GM23248 (cell line): ENCODE measurements at regions not wholly inside any gene's neighbourhood (a gene's known extent, or its start where the extent isn't known, plus 50 kb on each side); places are given as distances from the start of the nearest gene placed in this dataset.
A peak's percentile ranks its signal among the peaks of the same experiment; 100 is the strongest.

Experiments
- DNase-seq: peaks from one replicate; pipeline ENCODE4 v3.0.0-alpha.2; 2015
- H2AFZ ChIP-seq: fragments of 200-600 bp; sonication (generic); 2 replicates; pipeline ENCODE4 v1.6.1; 2016; ENCODE audit warnings: antibody characterized with exemption
- H3F3A ChIP-seq: fragments of 200-600 bp; sonication (generic); 2 replicates; pipeline ENCODE4 v1.6.1; 2016; ENCODE audit warnings: mild to moderate bottlenecking, antibody characterized with exemption, mixed run types; ENCODE audit not compliant: insufficient read depth
- H3K27ac ChIP-seq: fragments of 200-600 bp; sonication (generic); 2 replicates; pipeline ENCODE4 v1.5.1; 2016; ENCODE audit warnings: mild to moderate bottlenecking
- H3K27me3 ChIP-seq: fragments of 200-600 bp; sonication (generic); replicated peaks from 2 replicates; pipeline ENCODE4 v1.6.1; 2016; ENCODE audit warnings: mild to moderate bottlenecking; ENCODE audit not compliant: insufficient read depth
- H3K36me3 ChIP-seq: fragments of 200-600 bp; sonication (generic); 2 replicates; pipeline ENCODE4 v1.6.1; 2016; ENCODE audit warnings: low read depth, mild to moderate bottlenecking
- H3K4me1 ChIP-seq: fragments of 200-600 bp; sonication (generic); 2 replicates; pipeline ENCODE4 v1.6.1; 2016; ENCODE audit warnings: mild to moderate bottlenecking; ENCODE audit not compliant: insufficient read depth
- H3K4me2 ChIP-seq: fragments of 200-600 bp; sonication (generic); one replicate; pipeline ENCODE4 v1.6.1; 2016; ENCODE audit warnings: mild to moderate bottlenecking; ENCODE audit not compliant: unreplicated experiment
- H3K4me3 ChIP-seq: fragments of 200-600 bp; sonication (generic); 2 replicates; pipeline ENCODE4 v1.5.1; 2016; ENCODE audit warnings: mild to moderate bottlenecking
- H3K79me2 ChIP-seq: fragments of 200-600 bp; sonication (generic); 2 replicates; pipeline ENCODE4 v1.6.1; 2016; ENCODE audit warnings: mild to moderate bottlenecking; ENCODE audit not compliant: insufficient read depth
- H3K9ac ChIP-seq: fragments of 200-600 bp; sonication (generic); 2 replicates; pipeline ENCODE4 v1.6.1; 2016; ENCODE audit warnings: mild to moderate bottlenecking
- H3K9me2 ChIP-seq: fragments of 200-600 bp; sonication (generic); 2 replicates; pipeline ENCODE4 v1.6.1; 2016; ENCODE audit warnings: mixed run types, mild to moderate bottlenecking, moderate library complexity; ENCODE audit not compliant: insufficient read depth
- H3K9me3 ChIP-seq: fragments of 200-600 bp; sonication (generic); one replicate; pipeline ENCODE4 v1.6.1; 2017; ENCODE audit warnings: low read depth
- H4K20me1 ChIP-seq: fragments of 200-600 bp; sonication (generic); 2 replicates; pipeline ENCODE4 v1.6.0; 2016; ENCODE audit not compliant: insufficient read depth
- EZH2 ChIP-seq: fragments of 200-600 bp; sonication (generic); IDR thresholded peaks from 2 replicates; pipeline ENCODE4 v1.6.1; 2018; ENCODE audit warnings: antibody characterized with exemption, mild to moderate bottlenecking; ENCODE audit not compliant: insufficient read depth, poor library complexity, severe bottlenecking
- EZH2phosphoT487 ChIP-seq: fragments of 200-600 bp; sonication (generic); IDR thresholded peaks from 2 replicates; pipeline ENCODE4 v1.6.1; 2018; ENCODE audit warnings: antibody characterized with exemption, moderate library complexity, mild to moderate bottlenecking, low read depth; ENCODE audit not compliant: insufficient read depth
- WGBS, 2 experiments: methylation state at CpG; one replicate each; pipeline ENCODE4 v1.1.6; 2015 to 2017; ENCODE audit warnings: low lambda C conversion rate in 2 of 2, low coverage in 1 of 2; ENCODE audit errors: missing lambda C conversion rate in 2 of 2; 5-methylcytosine and 5-hydroxymethylcytosine counted together
- in situ Hi-C: fragments of 300-500 bp; cut with MboI; formaldehyde crosslinking; loops from 2 replicates; pipeline ENCODE4 v1.15.0; 2020

- no peak overlapping the region for H3K4me3 ChIP-seq
- peaks cover 4% of the 10 kb centered on the region; the same call in 1 of the 2 replicates for H3K36me3 ChIP-seq
- no peak for DNase-seq
- no peak overlapping the region for H3K4me2 ChIP-seq
- H3K27me3 ChIP-seq, result no peaks in the 10 kb centered on the region
- WGBS, 2 experiments, result 76 to 94% methylated on average over 1 of the region's 1 CpG
- no peak for TF ChIP-seq EZH2
- TF ChIP-seq EZH2phosphoT487, result no peak
- H3F3A ChIP-seq, result peaks cover 41% of the 10 kb centered on the region
- H3K9me2 ChIP-seq, result no peaks in the 10 kb centered on the region
- peak overlapping the region; percentile 85 for H3K27ac ChIP-seq
- H2AFZ ChIP-seq, result no peak overlapping the region
- peak overlapping the region; percentile 43; the same call in 1 of the 2 replicates for H3K9ac ChIP-seq
- H3K9me3 ChIP-seq, result peaks cover 17% of the 10 kb centered on the region
- no peaks in the 10 kb centered on the region for H3K79me2 ChIP-seq
- H3K4me1 ChIP-seq, result peaks cover 34% of the 10 kb centered on the region
- in situ Hi-C loops, result no loop called here
- no peaks in the 10 kb centered on the region for H4K20me1 ChIP-seq
These were observed 259.5 kb downstream of the MSRB3 start for GRCh38 chr12:65537978-65538377.

GRCh38 chr12:65539023-65539422 lies 260.5 kb downstream of the MSRB3 start:
- no peak overlapping the region for H2AFZ ChIP-seq

GRCh38 chr12:65540140-65540539 lies 261.7 kb downstream of the MSRB3 start:
- no peaks in the 10 kb centered on the region for H3K9me2 ChIP-seq
- peaks cover 37% of the 10 kb centered on the region for H3F3A ChIP-seq
- H3K4me3 ChIP-seq, result no peak overlapping the region
- no peak overlapping the region for H2AFZ ChIP-seq
- H3K4me2 ChIP-seq, result no peak overlapping the region
- no peaks in the 10 kb centered on the region for H4K20me1 ChIP-seq
- WGBS, 2 experiments, result 96 to 100% methylated on average over 1 of the region's 1 CpG
- no peak for DNase-seq
- in situ Hi-C loops, result no loop called here
- H3K4me1 ChIP-seq, result peaks cover 27% of the 10 kb centered on the region
- H3K9me3 ChIP-seq, result peaks cover 17% of the 10 kb centered on the region
- H3K9ac ChIP-seq, result no peak overlapping the region
- H3K79me2 ChIP-seq, result no peaks in the 10 kb centered on the region
- no peaks in the 10 kb centered on the region for H3K27me3 ChIP-seq
- TF ChIP-seq EZH2, result no peak
- TF ChIP-seq EZH2phosphoT487, result no peak
- H3K27ac ChIP-seq, result no peak overlapping the region
- peaks cover 4% of the 10 kb centered on the region; the same call in 1 of the 2 replicates for H3K36me3 ChIP-seq

More at GRCh38 chr12:65539023-65539422, 260.5 kb downstream of the MSRB3 start:
- Histone ChIP-seq H3K9me3 (peaks cover 17% of the 10 kb centered on the region), H3K27ac (no peak overlapping the region), H3K4me3 (no peak overlapping the region), H3K9me2 (no peaks in the 10 kb centered on the region), H3K4me1 (peaks cover 28% of the 10 kb centered on the region), H3K4me2 (no peak overlapping the region), H3K9ac (no peak overlapping the region), H4K20me1 (no peaks in the 10 kb centered on the region), H3K27me3 (no peaks in the 10 kb centered on the region), H3F3A (peaks cover 41% of the 10 kb centered on the region), H3K79me2 (no peaks in the 10 kb centered on the region), H3K36me3 (peaks cover 4% of the 10 kb centered on the region; the same call in 1 of the 2 replicates)
- no peak for TF ChIP-seq EZH2phosphoT487
- no peak for TF ChIP-seq EZH2
- 47 to 63% methylated on average over 1 of the region's 1 CpG for WGBS, 2 experiments
- no peak for DNase-seq
- in situ Hi-C loops, result no loop called here

GRCh38 chr12:65546528-65546927 lies 268.0 kb downstream of the MSRB3 start:
- no peak for TF ChIP-seq EZH2phosphoT487
- no peak for TF ChIP-seq EZH2
- Histone ChIP-seq H2AFZ (no peak overlapping the region), H3K79me2 (no peaks in the 10 kb centered on the region), H3K4me3 (no peak overlapping the region), H3K4me2 (no peak overlapping the region), H3K9ac (no peak overlapping the region), H3K27ac (no peak overlapping the region), H3K9me2 (no peaks in the 10 kb centered on the region), H3F3A (no peaks in the 10 kb centered on the region), H4K20me1 (no peaks in the 10 kb centered on the region), H3K9me3 (no peaks in the 10 kb centered on the region), H3K27me3 (no peaks in the 10 kb centered on the region), H3K36me3 (no peaks in the 10 kb centered on the region), H3K4me1 (no peaks in the 10 kb centered on the region)
- in situ Hi-C loops, result no loop called here
- 95 to 97% methylated on average over 4 of the region's 4 CpGs for WGBS, 2 experiments
- no peak for DNase-seq
